B cell (primary cell): ENCODE measurements at regions not wholly inside any gene's neighbourhood (a gene's known extent, or its start where the extent isn't known, plus 50 kb on each side); places are given as distances from the start of the nearest gene placed in this dataset.

Experiments
- ATAC-seq: fragments of 200-7000 bp; cut with Tn5 transposase; one replicate; pipeline ENCODE4 v1.10.0; 2021; ENCODE audit warnings: low read depth, mild to moderate bottlenecking, moderate number of reproducible peaks, moderate library complexity
- CTCF ChIA-PET: fragments of 350-600 bp; sonication (Branson Sonifier 250); formaldehyde crosslinking; loops from one replicate; lab custom pipeline; 2021; ENCODE audit warnings: antibody characterized with exemption, inconsistent platforms; lab: Charles Lee
- POLR2A ChIA-PET: fragments of 350-600 bp; sonication (Branson Sonifier 250); formaldehyde crosslinking; loops from one replicate; lab custom pipeline; 2021; ENCODE audit warnings: antibody characterized with exemption; lab: Charles Lee
- DNase-seq: peaks from one replicate; pipeline ENCODE4 v3.0.0; 2013
- H2AFZ ChIP-seq: 2 replicates; pipeline ENCODE4 v1.6.1; 2012; ENCODE audit warnings: mild to moderate bottlenecking, low read depth, low read length; ENCODE audit not compliant: insufficient read depth, poor library complexity, severe bottlenecking
- H3K27ac ChIP-seq, 2 donors: 1 replicate in 1 of 2; 2 replicates in 1 of 2; pipeline ENCODE4 v1.5.1; 2012 to 2013; ENCODE audit warnings: low read length in 2 of 2, mild to moderate bottlenecking in 2 of 2, moderate library complexity in 1 of 2
- H3K27me3 ChIP-seq, 4 experiments: fragments of 200-600 bp in 1 of 4; sonication (generic) in 1 of 4; replicated peaks in 1 of 4; 1 replicate in 2 of 4; 2 replicates in 2 of 4; pipeline versions ENCODE4 v1.6.1 to v1.7.0; 2013 to 2016; ENCODE audit warnings: low read length in 3 of 4, mild to moderate bottlenecking in 2 of 4, mixed read lengths in 1 of 4, moderate library complexity in 1 of 4; ENCODE audit not compliant: insufficient read depth in 4 of 4, control insufficient read depth in 3 of 4; ENCODE audit errors: control extremely low read depth in 1 of 4
- H3K36me3 ChIP-seq, 2 experiments: replicated peaks in 1 of 2; 1 replicate in 1 of 2; 2 replicates in 1 of 2; pipeline versions ENCODE4 v1.6.1 to v1.7.1; 2013; ENCODE audit warnings: low read length in 1 of 2; ENCODE audit not compliant: insufficient read depth in 2 of 2, control insufficient read depth in 1 of 2; ENCODE audit errors: control extremely low read depth in 1 of 2, extremely low read depth in 1 of 2
- H3K4me1 ChIP-seq, 2 donors: fragments of 200-600 bp in 1 of 2; sonication (generic) in 1 of 2; 1 replicate in 1 of 2; 2 replicates in 1 of 2; pipeline versions ENCODE4 v1.5.1 to v1.6.1; 2013 to 2017; ENCODE audit warnings: low read length in 2 of 2; ENCODE audit not compliant: control insufficient read depth in 2 of 2, insufficient read depth in 2 of 2
- H3K4me2 ChIP-seq: replicated peaks from 2 replicates; pipeline ENCODE3; 2012; ENCODE audit warnings: mild to moderate bottlenecking, low read depth, low read length; ENCODE audit not compliant: poor library complexity, severe bottlenecking
- H3K4me3 ChIP-seq, 5 experiments: fragments of 200-600 bp in 1 of 5; sonication (generic) in 1 of 5; 1 replicate in 3 of 5; 2 replicates in 2 of 5; pipeline versions ENCODE4 v1.5.1 to v1.7.0; 2011 to 2016; ENCODE audit warnings: low read length in 4 of 5, mild to moderate bottlenecking in 4 of 5, low read depth in 2 of 5, control low read depth in 1 of 5, moderate library complexity in 1 of 5; ENCODE audit not compliant: insufficient read depth in 1 of 5; ENCODE audit errors: control extremely low read depth in 1 of 5, extremely low read depth in 1 of 5
- H3K79me2 ChIP-seq: fragments of 200-600 bp; sonication (generic); one replicate; pipeline ENCODE4 v1.6.0; 2016; ENCODE audit warnings: low read length; ENCODE audit not compliant: control insufficient read depth, insufficient read depth
- H3K9ac ChIP-seq: fragments of 200-600 bp; sonication (generic); 2 replicates; pipeline ENCODE4 v1.6.1; 2017; ENCODE audit warnings: mild to moderate bottlenecking, low read length, moderate library complexity
- H3K9me3 ChIP-seq, 3 donors: one replicate each; pipeline versions ENCODE4 v1.6.1 to v1.7.1; 2013; ENCODE audit warnings: low read length in 2 of 3; ENCODE audit not compliant: control insufficient read depth in 2 of 3, insufficient read depth in 1 of 3; ENCODE audit errors: control extremely low read depth in 1 of 3
- H4K20me1 ChIP-seq: 2 replicates; pipeline ENCODE4 v1.6.0; 2012; ENCODE audit warnings: mild to moderate bottlenecking, low read length; ENCODE audit not compliant: insufficient read depth, control insufficient read depth, poor library complexity, severe bottlenecking
- H3K27ac Mint-ChIP-seq: one replicate; pipeline ENCODE4 v1.8.0; 2021; ENCODE audit warnings: mixed read lengths
- H3K27me3 Mint-ChIP-seq: one replicate; pipeline ENCODE4 v1.8.0; 2021; ENCODE audit warnings: mixed read lengths
- H3K4me1 Mint-ChIP-seq: one replicate; pipeline ENCODE4 v1.8.0; 2021; ENCODE audit warnings: mixed read lengths
- H3K4me3 Mint-ChIP-seq: one replicate; pipeline ENCODE4 v1.8.0; 2021; ENCODE audit warnings: mixed read lengths
- H3K9me3 Mint-ChIP-seq: one replicate; pipeline ENCODE4 v1.8.0; 2022; ENCODE audit warnings: mixed read lengths; ENCODE audit not compliant: insufficient read depth
- EZH2 ChIP-seq: IDR thresholded peaks from 2 replicates; pipeline ENCODE4 v1.6.1; 2012; ENCODE audit warnings: borderline replicate concordance, low read depth, mild to moderate bottlenecking, moderate library complexity, low read length; ENCODE audit not compliant: insufficient read depth, poor library complexity, severe bottlenecking
- WGBS: methylation state at CpG from one replicate; pipeline ENCODE4 v1.1.5; 2013; ENCODE audit warnings: missing lambda C conversion rate; ENCODE audit not compliant: insufficient coverage; 5-methylcytosine and 5-hydroxymethylcytosine counted together
- intact Hi-C: fragments of 100-400 bp; cut with micrococcal nuclease; formaldehyde crosslinking; loops from one replicate; pipeline ENCODE4 v1.10.0; 2022
- TF ChIP-seq, protein P1 (sequence below): fragments of 200-600 bp; IDR thresholded peaks from one replicate; pipeline ENCODE4 v1.8.0; 2022; ENCODE audit warnings: antibody characterized with exemption, mild to moderate bottlenecking

- H3K4me1 Mint-ChIP-seq, result no peaks in the 10 kb centered on the region
- Histone ChIP-seq H3K4me1 (no peaks in the 10 kb centered on the region), H4K20me1 (no peaks in the 10 kb centered on the region), H3K9ac (no peak overlapping the region), H3K79me2 (no peaks in the 10 kb centered on the region), H3K27ac (no peak overlapping the region), H3K27me3 (no peaks in the 10 kb centered on the region), H3K4me2 (no peak overlapping the region), H3K4me3 (no peak overlapping the region), H2AFZ (no peak overlapping the region), H3K9me3 (no peaks in the 10 kb centered on the region), H3K36me3 (no peaks in the 10 kb centered on the region)
- H3K4me3 Mint-ChIP-seq, result no peak overlapping the region
- no peaks in the 10 kb centered on the region for H3K27me3 Mint-ChIP-seq
- CTCF ChIA-PET, result no interaction called here
- ATAC-seq, result no peak
- POLR2A ChIA-PET, result no interaction called here
- H3K27ac Mint-ChIP-seq, result no peak overlapping the region
- WGBS, result no CpG with 5 or more reads among the region's 4 CpGs
- H3K9me3 Mint-ChIP-seq, result no peaks in the 10 kb centered on the region
- no peak for DNase-seq
- TF ChIP-seq EZH2, result no peak
- TF ChIP-seq, protein P1, sequence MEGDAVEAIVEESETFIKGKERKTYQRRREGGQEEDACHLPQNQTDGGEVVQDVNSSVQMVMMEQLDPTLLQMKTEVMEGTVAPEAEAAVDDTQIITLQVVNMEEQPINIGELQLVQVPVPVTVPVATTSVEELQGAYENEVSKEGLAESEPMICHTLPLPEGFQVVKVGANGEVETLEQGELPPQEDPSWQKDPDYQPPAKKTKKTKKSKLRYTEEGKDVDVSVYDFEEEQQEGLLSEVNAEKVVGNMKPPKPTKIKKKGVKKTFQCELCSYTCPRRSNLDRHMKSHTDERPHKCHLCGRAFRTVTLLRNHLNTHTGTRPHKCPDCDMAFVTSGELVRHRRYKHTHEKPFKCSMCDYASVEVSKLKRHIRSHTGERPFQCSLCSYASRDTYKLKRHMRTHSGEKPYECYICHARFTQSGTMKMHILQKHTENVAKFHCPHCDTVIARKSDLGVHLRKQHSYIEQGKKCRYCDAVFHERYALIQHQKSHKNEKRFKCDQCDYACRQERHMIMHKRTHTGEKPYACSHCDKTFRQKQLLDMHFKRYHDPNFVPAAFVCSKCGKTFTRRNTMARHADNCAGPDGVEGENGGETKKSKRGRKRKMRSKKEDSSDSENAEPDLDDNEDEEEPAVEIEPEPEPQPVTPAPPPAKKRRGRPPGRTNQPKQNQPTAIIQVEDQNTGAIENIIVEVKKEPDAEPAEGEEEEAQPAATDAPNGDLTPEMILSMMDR, result no peak
- intact Hi-C loops, result no loop called here
Observed at GRCh38 chrX:10988653-10989052, 122.5 kb upstream of the HCCS start.

GRCh38 chrX:10989386-10989785, 121.7 kb upstream of the HCCS start:
- H3K79me2 ChIP-seq, result no peaks in the 10 kb centered on the region
- no peak overlapping the region for H3K27ac ChIP-seq
- H3K27ac Mint-ChIP-seq, result no peak overlapping the region
- ATAC-seq (no peak), DNase-seq (no peak)
- H3K4me1 Mint-ChIP-seq, result no peaks in the 10 kb centered on the region
- no peaks in the 10 kb centered on the region for H3K36me3 ChIP-seq
- H3K4me3 Mint-ChIP-seq, result no peak overlapping the region
- H3K9ac ChIP-seq, result no peak overlapping the region
- TF ChIP-seq, protein P1, result no peak
- no peak for TF ChIP-seq EZH2
- POLR2A ChIA-PET, result no interaction called here
- no peaks in the 10 kb centered on the region for H3K9me3 ChIP-seq
- no peaks in the 10 kb centered on the region for H3K27me3 Mint-ChIP-seq
- intact Hi-C loops, result no loop called here
- H2AFZ ChIP-seq, result no peak overlapping the region
- no peak overlapping the region for H3K4me3 ChIP-seq
- no peaks in the 10 kb centered on the region for H3K4me1 ChIP-seq
- no peaks in the 10 kb centered on the region for H4K20me1 ChIP-seq
- H3K27me3 ChIP-seq, result no peaks in the 10 kb centered on the region
- H3K9me3 Mint-ChIP-seq, result no peaks in the 10 kb centered on the region
- H3K4me2 ChIP-seq, result no peak overlapping the region
- CTCF ChIA-PET, result no interaction called here
- WGBS, result no CpG with 5 or more reads among the region's 3 CpGs
